GM21723 (cell line): ENCODE measurements at regions not wholly inside any gene's neighbourhood (a gene's known extent, or its start where the extent isn't known, plus 50 kb on each side); places are given as distances from the start of the nearest gene placed in this dataset.
"Not testable (repeated sequence)": the region's sequence is repeated elsewhere in the genome, so short reads cannot be mapped to it uniquely, and the experiment has no call there.

ENCODE experiments used
- ATAC-seq: cut with Tn5 transposase; IDR thresholded peaks from one replicate; pipeline ENCODE4 v1.9.1; 2021; ENCODE audit warnings: mild to moderate bottlenecking, moderate library complexity; ENCODE audit not compliant: unreplicated experiment

DNA sequence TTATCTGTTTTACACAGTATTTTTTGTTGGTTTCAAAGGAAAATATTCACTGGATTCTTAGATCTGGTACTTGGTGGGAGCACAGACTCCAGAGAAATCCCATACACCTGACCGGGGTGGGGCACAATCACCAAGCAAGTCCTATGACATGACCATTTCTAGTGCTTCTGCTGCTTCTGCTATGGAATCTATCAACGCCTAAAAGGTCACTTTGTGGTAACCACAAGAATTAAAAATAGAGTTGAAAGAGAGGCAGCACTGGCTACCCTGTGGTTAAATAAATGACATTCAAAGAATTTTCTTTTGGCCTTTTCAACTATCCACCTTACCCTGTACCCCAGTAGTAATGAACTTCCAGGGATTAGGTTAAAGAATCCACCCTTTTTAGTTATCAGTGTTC, 329.9 kb upstream of the VWC2 start:
- ATAC-seq = no peak

GRCh38 chr7:49453486-49453885, 320.0 kb upstream of the VWC2 start:
- no peak for ATAC-seq

GRCh38 chr7:49479441-49479840, 294.0 kb upstream of the VWC2 start:
- no peak for ATAC-seq

DNA sequence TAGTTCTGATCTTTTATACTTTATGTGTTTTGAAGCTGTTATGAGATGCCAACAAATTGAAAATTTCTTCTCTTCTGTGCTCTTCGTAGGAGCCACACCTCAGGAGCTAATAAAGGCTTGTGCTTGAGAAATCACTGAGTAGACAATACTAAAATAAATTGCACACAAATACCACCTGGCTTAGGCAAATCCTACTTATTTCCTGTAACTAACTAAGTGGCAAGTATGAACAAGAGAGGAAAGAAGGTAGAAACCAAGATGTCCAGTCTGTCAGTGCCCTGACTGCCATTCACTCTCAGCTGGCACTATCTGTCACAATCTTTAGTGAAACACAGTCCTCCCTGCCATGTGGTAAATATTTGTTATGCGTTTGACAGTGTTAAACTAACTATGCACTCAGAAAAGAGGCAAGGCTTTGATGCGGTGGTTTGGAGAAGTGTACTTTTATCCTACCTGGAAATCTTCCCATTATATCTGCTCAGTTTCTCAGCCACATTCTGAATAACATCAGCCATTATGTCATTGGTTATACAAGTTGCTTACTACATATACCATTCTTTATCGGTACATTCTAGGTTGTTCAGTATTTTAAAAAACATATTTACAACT, 293.4 kb upstream of the VWC2 start:
- no peak for ATAC-seq

GRCh38 chr7:49481075-49481474, 292.4 kb upstream of the VWC2 start:
- no peak for ATAC-seq

- no peak for ATAC-seq
These were observed 290.3 kb upstream of the VWC2 start for GRCh38 chr7:49483142-49483541.

DNA sequence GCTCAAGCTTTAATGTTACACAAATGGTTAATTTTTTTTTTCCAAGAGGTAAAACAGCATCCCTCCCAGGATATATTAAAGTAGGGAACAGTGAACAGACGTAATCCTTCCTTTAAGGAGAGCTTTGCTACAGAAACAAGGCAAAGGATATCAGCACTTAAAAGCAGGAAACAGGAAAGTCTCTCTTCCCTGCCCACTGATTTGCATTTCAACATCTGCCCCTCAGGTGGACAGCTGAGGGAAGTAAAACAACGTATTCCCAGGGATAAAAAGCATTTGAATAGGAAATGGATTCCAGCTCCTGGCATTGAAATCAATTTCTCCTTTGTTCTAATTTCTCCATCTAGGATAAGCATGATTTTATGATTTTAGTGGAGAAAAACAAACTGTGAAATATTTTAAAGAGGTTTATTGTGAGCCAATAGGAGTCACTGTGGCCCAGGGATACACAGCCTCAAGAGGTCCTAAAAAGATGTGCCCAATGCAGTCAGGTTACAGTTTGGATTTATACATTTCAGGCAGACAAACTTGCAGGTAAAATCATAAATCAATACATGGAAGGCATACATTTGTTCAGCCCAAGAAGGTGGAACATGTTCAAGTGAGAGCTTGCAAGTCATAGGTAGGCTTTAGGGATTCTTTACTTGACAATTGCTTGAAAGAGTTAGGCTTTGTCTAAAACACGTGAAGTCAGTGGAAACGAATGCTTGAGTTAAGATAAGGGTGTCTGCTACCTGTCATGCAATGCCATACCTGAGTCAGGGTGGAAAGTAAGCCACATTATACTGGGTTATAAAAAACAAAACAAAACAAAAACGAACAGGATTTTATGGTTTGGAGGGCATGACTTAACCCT, 286.2 kb upstream of the VWC2 start:
- ATAC-seq = no peak

- no peak for ATAC-seq
These were observed 285.7 kb upstream of the VWC2 start for GRCh38 chr7:49487830-49488140.

GRCh38 chr7:49488573-49488972, 284.9 kb upstream of the VWC2 start:
- ATAC-seq = no peak

GRCh38 chr7:49497471-49497870, 276.0 kb upstream of the VWC2 start:
- no peak for ATAC-seq

- no peak for ATAC-seq
These were observed 272.7 kb upstream of the VWC2 start for GRCh38 chr7:49500741-49501140.

- ATAC-seq = not testable (repeated sequence)
These were observed 266.2 kb upstream of the VWC2 start for GRCh38 chr7:49507206-49507605.

- no peak for ATAC-seq
These were observed 259.5 kb upstream of the VWC2 start for GRCh38 chr7:49513911-49514310.

GRCh38 chr7:49520951-49521350, 252.5 kb upstream of the VWC2 start:
- ATAC-seq = no peak

DNA sequence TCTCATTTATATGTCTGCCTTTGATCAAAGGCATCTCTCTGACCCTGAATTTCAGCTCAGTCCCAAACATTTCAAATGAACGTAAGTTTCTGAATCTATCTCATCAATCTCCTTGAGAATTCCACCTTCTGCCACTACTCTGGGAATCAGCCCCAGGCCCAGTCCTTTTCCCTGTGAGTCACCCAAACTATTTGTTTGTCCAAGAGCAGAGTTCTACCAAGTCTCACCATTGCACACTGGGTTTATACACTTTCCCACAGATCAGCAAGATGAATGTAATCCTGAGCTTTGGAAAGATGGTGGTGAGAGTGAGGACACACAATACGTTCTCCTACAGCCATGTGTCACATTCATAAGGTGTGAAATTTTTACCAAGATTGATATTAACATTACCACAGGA, 251.3 kb upstream of the VWC2 start:
- no peak for ATAC-seq

DNA sequence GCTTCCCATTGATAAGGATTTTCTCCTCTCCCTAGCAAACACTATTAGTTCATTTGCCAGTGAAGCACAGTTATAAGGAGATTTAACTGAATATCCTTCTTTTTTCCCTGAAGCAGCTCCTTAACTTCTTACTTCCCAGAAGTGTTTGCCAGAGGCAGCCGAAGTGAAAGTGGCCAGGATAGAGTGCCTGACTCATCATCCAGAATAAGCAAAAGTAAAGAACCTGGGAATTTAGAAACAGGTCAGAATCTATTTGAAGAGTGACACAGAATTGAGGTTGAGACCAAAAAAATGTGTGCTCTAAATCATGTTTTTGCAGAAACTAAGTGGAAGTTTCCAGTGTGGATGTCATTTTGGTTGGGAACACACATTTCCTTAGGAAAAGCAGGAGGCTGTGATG, 249.6 kb upstream of the VWC2 start:
- ATAC-seq = no peak

GRCh38 chr7:49527182-49527581, 246.3 kb upstream of the VWC2 start:
- ATAC-seq = no peak

- no peak for ATAC-seq
These were observed 243.0 kb upstream of the VWC2 start for GRCh38 chr7:49530481-49530880.

DNA sequence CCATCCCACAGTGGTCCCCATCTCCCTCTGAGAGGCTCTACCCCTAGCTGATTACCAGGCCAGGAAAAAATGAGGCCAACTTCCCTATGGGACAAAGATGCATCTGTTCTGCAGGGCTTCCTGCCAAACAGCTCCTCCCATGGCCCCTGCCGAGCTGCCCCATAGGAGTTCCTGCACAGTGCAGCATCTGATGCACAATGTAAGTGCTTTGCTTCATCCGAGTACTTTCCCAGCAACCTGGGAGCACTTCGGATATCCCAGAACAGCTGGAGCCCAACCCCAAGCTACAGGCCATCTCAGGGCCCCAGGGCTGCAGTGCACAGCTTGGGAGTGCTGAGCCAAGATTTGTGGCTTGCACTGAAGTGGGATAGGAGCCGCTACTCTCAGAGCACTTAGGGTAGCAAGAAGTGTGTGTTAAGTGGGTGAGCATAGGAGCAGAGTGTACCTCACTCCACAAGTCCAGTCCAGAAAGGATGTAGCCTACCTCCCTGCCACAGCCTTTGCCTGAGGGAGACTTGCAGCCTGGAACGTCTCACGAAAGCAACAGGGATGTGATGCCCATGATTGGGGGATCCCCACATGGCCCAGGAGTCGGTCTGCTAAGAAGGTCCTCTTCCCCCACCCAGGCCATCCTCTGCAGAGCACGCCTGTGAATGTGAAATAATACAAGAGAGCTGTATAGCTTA, 209.6 kb upstream of the VWC2 start:
- ATAC-seq = peak; percentile 41

DNA sequence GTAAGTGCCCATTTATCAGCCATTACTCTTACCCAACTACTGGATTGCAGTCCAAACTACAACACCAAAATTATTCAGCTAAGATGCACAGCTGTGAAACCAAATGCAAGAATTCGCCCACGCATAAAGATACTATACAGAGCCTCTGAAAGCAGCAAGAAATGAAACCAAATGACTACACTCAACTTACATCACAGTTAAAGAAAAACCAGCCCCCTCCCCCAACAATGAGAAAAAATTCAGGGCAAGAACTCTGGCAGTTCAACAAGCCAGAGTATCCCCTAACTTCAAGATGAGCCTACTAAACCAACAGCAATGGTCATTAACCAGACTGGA, 209.1 kb upstream of the VWC2 start:
- peak; percentile 78 for ATAC-seq

- ATAC-seq = no peak
These were observed 195.9 kb upstream of the VWC2 start for GRCh38 chr7:49577576-49577975.

DNA sequence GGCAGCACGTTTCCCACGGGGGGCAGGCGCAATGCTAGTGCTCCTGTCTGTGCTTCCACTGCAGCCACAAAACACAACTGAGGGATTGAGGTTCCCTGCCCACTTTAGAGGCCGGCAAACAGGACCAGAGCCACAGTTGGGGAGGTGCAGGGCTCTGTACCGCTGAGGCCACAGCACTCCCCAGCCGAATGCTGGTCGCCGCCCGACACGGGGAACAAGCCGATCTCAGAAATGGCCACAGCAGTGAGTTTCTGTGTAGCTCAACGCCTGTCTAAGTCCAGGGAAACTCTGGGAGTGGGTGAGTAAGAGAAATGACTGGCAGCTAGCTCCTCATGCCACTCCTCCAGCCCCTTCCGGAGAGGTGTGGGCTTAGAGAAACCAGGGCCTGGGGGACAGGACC, 194.0 kb upstream of the VWC2 start:
- ATAC-seq = no peak
